ENCODE measurements at regions not wholly inside any gene's neighbourhood (a gene's known extent, or its start where the extent isn't known, plus 50 kb on each side); places are given as distances from the start of the nearest gene placed in this dataset.
"Not testable (repeated sequence)": the region's sequence is repeated elsewhere in the genome, so short reads cannot be mapped to it uniquely, and the experiment has no call there.

DNA sequence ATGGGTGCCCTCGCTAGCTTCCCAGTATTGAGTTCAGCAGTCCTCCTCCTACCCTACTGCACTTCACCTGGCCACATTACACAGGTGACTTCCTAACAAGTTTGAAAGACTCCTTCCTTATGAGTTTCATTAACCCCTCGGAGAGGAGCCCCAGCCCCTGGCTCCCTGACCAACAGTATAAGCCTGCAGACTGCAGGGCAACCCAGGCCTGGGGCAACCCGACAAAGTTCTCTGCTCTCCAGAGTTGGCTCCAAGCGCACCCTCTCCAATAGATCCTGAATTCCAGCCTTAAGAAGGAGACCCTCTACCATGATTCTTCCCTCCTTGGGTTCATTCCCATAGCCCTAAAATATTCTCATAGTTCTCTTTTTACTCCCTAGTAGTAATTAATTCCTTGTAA, 1162.8 kb upstream of the TMEFF2 start:
- Histone ChIP-seq H3K4me3 (ENCODE audit: insufficient read depth, low read depth, low read length) (no peak overlapping the region), H3K9me3 (ENCODE audit: insufficient read depth, low read depth, low read length) (no peaks in the 10 kb centered on the region), H3K27ac (ENCODE audit: low read depth, low read length) (no peak overlapping the region), H3K79me2 (ENCODE audit: insufficient read depth, low read length) (no peaks in the 10 kb centered on the region), H3K4me1 (ENCODE audit: insufficient read depth, low read length) (no peaks in the 10 kb centered on the region), H2AFZ (ENCODE audit: low read depth, low read length) (no peak overlapping the region), H4K20me1 (ENCODE audit: insufficient read depth, low read length) (no peaks in the 10 kb centered on the region), H3K9ac (ENCODE audit: low read length) (no peak overlapping the region), H3K36me3 (ENCODE audit: insufficient read depth, low read length) (no peaks in the 10 kb centered on the region), H3K4me2 (ENCODE audit: low read length) (no peak overlapping the region), H3K27me3 (ENCODE audit: insufficient read depth, low read length) (no peaks in the 10 kb centered on the region)
- FAIRE-seq (no peak), DNase-seq (ENCODE audit: low read depth) (no peak)
- no peak for TF ChIP-seq EZH2 (IDR thresholded peaks at IDR 0.05; ENCODE audit: insufficient read depth, low read length)
- TF ChIP-seq, protein P1, sequence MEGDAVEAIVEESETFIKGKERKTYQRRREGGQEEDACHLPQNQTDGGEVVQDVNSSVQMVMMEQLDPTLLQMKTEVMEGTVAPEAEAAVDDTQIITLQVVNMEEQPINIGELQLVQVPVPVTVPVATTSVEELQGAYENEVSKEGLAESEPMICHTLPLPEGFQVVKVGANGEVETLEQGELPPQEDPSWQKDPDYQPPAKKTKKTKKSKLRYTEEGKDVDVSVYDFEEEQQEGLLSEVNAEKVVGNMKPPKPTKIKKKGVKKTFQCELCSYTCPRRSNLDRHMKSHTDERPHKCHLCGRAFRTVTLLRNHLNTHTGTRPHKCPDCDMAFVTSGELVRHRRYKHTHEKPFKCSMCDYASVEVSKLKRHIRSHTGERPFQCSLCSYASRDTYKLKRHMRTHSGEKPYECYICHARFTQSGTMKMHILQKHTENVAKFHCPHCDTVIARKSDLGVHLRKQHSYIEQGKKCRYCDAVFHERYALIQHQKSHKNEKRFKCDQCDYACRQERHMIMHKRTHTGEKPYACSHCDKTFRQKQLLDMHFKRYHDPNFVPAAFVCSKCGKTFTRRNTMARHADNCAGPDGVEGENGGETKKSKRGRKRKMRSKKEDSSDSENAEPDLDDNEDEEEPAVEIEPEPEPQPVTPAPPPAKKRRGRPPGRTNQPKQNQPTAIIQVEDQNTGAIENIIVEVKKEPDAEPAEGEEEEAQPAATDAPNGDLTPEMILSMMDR (IDR thresholded peaks at IDR 0.05; ENCODE audit: insufficient read depth, low read depth, low read length): no peak
- Mint-ChIP-seq H3K9me3 (ENCODE audit: unreplicated experiment) (no peaks in the 10 kb centered on the region), H3K27me3 (ENCODE audit: low read depth, unreplicated experiment) (no peaks in the 10 kb centered on the region), H3K27ac (ENCODE audit: unreplicated experiment) (no peak overlapping the region), H3K36me3 (ENCODE audit: low read depth, unreplicated experiment) (no peaks in the 10 kb centered on the region), H3K4me3 (ENCODE audit: unreplicated experiment) (no peak overlapping the region), H3K4me1 (ENCODE audit: low read depth, unreplicated experiment) (peaks cover 1% of the 10 kb centered on the region)

DNA sequence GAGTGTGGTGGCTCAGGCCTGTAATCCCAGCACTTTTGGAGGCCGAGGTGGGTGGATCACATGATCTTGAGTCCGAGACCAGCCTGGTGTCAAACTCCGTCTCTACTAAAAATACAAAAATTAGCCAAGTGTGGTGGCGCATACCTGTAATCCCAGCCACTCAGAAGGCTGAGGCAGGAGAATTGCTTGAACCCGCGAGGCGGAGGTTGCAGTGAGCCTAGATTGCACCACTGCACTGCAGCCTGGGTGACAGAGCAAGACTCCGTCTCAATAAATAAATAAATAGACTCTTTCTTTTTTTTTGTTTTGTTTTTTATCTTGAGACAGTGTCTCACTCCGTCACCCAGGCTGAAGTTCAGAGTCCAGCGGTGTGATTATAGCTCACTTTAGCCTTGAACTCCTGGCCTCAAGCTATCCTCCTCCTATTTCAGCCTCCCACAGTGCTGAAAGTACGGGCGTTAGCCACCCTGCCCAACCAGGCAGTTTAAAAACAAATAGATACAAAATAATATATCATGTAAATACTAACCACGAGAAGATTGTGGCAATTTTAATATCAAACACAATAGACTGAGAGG, 1158.0 kb upstream of the TMEFF2 start:
- not testable (repeated sequence) for H3K4me3 Mint-ChIP-seq (ENCODE audit: unreplicated experiment); H3K79me2 ChIP-seq (ENCODE audit: insufficient read depth, low read length); H4K20me1 ChIP-seq (ENCODE audit: insufficient read depth, low read length); H3K27ac Mint-ChIP-seq (ENCODE audit: unreplicated experiment); H3K27me3 ChIP-seq (ENCODE audit: insufficient read depth, low read length); H3K27ac ChIP-seq (ENCODE audit: low read depth, low read length); FAIRE-seq; H3K27me3 Mint-ChIP-seq (ENCODE audit: low read depth, unreplicated experiment); H3K9me3 Mint-ChIP-seq (ENCODE audit: unreplicated experiment); DNase-seq (ENCODE audit: low read depth); H2AFZ ChIP-seq (ENCODE audit: low read depth, low read length); H3K9ac ChIP-seq (ENCODE audit: low read length); H3K9me3 ChIP-seq (ENCODE audit: insufficient read depth, low read depth, low read length); H3K4me3 ChIP-seq (ENCODE audit: insufficient read depth, low read depth, low read length); H3K36me3 ChIP-seq (ENCODE audit: insufficient read depth, low read length); H3K4me1 ChIP-seq (ENCODE audit: insufficient read depth, low read length); H3K36me3 Mint-ChIP-seq (ENCODE audit: low read depth, unreplicated experiment); H3K4me2 ChIP-seq (ENCODE audit: low read length); H3K4me1 Mint-ChIP-seq (ENCODE audit: low read depth, unreplicated experiment)

DNA sequence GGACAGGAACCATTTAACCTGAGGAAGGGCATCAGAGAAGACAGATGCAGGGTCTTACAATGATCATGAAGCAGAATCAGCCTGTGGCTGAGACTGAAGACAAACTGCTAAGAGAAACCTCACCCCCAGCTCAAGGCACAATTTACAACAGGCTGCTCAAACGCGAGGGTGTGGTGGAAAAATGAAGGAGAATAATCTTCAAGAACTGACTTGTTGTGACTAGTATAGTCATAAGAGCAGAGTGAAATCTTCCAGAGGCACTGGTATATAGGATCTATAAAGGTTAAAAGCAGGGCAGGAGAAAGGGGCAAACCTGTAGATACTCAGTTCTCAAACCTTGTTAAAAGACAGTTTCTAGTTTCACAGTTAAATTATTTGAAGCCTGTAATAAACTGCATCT, 1155.8 kb upstream of the TMEFF2 start:
- Histone ChIP-seq H3K27ac (ENCODE audit: low read depth, low read length) (no peak overlapping the region), H2AFZ (ENCODE audit: low read depth, low read length) (no peak overlapping the region), H3K9me3 (ENCODE audit: insufficient read depth, low read depth, low read length) (no peaks in the 10 kb centered on the region), H3K36me3 (ENCODE audit: insufficient read depth, low read length) (no peaks in the 10 kb centered on the region), H3K4me1 (ENCODE audit: insufficient read depth, low read length) (no peaks in the 10 kb centered on the region), H3K4me2 (ENCODE audit: low read length) (no peak overlapping the region), H4K20me1 (ENCODE audit: insufficient read depth, low read length) (no peaks in the 10 kb centered on the region), H3K27me3 (ENCODE audit: insufficient read depth, low read length) (no peaks in the 10 kb centered on the region), H3K9ac (ENCODE audit: low read length) (no peak overlapping the region), H3K79me2 (ENCODE audit: insufficient read depth, low read length) (no peaks in the 10 kb centered on the region), H3K4me3 (ENCODE audit: insufficient read depth, low read depth, low read length) (no peak overlapping the region)
- DNase-seq (ENCODE audit: low read depth) (no peak), FAIRE-seq (no peak)
- H3K36me3 Mint-ChIP-seq (ENCODE audit: low read depth, unreplicated experiment): no peaks in the 10 kb centered on the region
- H3K27me3 Mint-ChIP-seq (ENCODE audit: low read depth, unreplicated experiment): no peaks in the 10 kb centered on the region
- no peak overlapping the region for H3K27ac Mint-ChIP-seq (ENCODE audit: unreplicated experiment)
- peaks cover 7% of the 10 kb centered on the region for H3K4me1 Mint-ChIP-seq (ENCODE audit: low read depth, unreplicated experiment)
- no peaks in the 10 kb centered on the region for H3K9me3 Mint-ChIP-seq (ENCODE audit: unreplicated experiment)
- no peak overlapping the region for H3K4me3 Mint-ChIP-seq (ENCODE audit: unreplicated experiment)
- TF ChIP-seq, protein P1 (IDR thresholded peaks at IDR 0.05; ENCODE audit: insufficient read depth, low read depth, low read length): no peak
- no peak for TF ChIP-seq EZH2 (IDR thresholded peaks at IDR 0.05; ENCODE audit: insufficient read depth, low read length)
